GM18499 (cell line): ENCODE measurements at regions not wholly inside any gene's neighbourhood (a gene's known extent, or its start where the extent isn't known, plus 50 kb on each side); places are given as distances from the start of the nearest gene placed in this dataset.

Experiments used
- ATAC-seq: cut with Tn5 transposase; IDR thresholded peaks from one replicate; pipeline ENCODE4 v1.9.1; 2021; ENCODE audit warnings: moderate number of reproducible peaks; ENCODE audit not compliant: insufficient read depth, unreplicated experiment

- ATAC-seq, result no peak
Measured at GRCh38 chr4:24666316-24666715, 82.0 kb upstream of the DHX15 start.

- ATAC-seq, result no peak
Measured at GRCh38 chr4:24666816-24667477, 82.6 kb upstream of the DHX15 start.

DNA sequence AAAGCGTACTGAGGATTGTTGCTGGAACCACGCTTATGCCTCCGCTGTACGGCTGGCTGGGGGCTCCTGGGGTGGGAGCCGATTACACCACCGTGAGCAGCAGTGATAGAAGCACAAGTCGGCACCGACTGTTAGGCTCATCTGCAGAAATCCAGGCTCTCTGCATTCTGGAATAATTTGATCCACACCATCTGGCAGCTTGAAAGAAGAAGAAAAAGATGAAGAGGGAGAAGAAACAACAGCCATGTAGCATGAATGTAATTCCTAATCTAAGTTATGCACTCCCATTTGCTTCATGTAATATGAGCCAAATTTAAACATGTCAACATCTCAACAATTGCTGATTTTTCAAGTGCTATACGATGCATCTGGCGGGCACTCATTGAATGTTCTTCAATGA lies 84.6 kb upstream of the DHX15 start:
- no peak for ATAC-seq

- ATAC-seq, result no peak
Measured at GRCh38 chr4:24669751-24670150, 85.4 kb upstream of the DHX15 start.

GRCh38 chr4:24671849-24672248 lies 87.5 kb upstream of the DHX15 start:
- no peak for ATAC-seq

- no peak for ATAC-seq
Measured at GRCh38 chr4:24672880-24673279, 88.5 kb upstream of the DHX15 start.

DNA sequence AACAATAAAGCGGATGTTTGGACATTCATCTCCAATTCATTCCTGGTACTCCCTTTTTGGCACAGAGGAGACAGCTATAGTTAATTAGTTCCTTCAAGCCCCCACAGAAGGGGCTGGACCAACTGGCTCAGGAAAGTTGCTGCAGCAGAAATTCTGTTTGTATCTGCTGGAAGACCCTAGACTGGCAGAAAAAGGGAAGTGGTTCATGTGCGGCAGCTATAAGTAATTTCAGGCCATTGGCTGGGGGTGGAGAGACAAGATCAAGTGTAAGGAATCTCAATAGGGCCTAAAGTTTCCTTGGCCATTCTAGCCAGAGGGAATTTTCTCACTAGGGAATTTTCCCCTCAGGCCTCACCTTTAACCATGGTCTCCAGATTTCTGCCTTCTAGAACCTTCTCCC lies 89.9 kb upstream of the DHX15 start:
- ATAC-seq, result no peak

GRCh38 chr4:24675721-24676389 lies 91.5 kb upstream of the DHX15 start:
- no peak for ATAC-seq

DNA sequence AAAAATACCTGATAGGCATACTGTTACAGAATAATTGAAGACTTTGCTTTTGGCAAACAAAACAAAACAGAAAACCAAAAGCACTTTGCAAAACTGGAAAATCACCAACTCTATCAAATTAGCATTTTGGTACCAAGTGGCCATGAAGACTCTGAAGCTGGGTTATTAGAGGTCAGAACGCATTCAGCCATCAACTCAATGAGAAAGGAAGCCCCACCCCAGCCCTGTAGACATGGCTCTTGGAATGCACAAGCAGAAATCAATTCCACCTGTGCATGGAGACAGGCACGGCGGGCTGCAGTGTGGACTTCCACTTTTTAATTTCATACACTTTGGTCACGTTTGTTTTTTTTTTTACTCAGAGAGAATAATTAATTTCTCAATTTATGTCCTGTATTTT lies 93.6 kb upstream of the DHX15 start:
- ATAC-seq, result no peak

- ATAC-seq, result no peak
Measured at GRCh38 chr4:24680746-24681448, 96.5 kb upstream of the DHX15 start.

DNA sequence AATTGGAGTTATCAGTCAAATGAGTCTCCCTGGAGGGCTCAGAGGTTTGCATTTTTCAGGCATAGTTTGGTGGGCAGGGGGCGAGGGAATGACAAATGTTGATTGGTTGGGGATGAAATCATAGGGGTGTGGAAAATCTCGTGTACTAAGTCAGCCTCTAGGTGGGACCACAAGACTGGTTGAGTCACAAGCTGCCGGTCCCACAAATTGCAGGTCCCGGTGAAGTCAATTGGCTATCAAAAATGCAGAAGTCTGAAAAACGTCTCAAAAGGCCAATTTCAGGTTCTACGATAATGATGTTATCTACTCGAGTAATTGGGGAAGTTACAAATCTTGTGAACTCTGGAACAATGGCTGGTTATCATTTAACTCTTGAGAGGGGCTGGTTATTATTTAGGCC lies 98.8 kb upstream of the DHX15 start:
- no peak for ATAC-seq

- no peak for ATAC-seq
Measured at GRCh38 chr4:24686866-24687692, 102.7 kb upstream of the DHX15 start.

- ATAC-seq, result no peak
Measured at GRCh38 chr4:24688453-24688852, 104.1 kb upstream of the DHX15 start.

GRCh38 chr4:24689212-24689611 lies 104.9 kb upstream of the DHX15 start:
- no peak for ATAC-seq

- no peak for ATAC-seq
Measured at GRCh38 chr4:24690436-24690835, 104.9 kb upstream of the SOD3 start.

DNA sequence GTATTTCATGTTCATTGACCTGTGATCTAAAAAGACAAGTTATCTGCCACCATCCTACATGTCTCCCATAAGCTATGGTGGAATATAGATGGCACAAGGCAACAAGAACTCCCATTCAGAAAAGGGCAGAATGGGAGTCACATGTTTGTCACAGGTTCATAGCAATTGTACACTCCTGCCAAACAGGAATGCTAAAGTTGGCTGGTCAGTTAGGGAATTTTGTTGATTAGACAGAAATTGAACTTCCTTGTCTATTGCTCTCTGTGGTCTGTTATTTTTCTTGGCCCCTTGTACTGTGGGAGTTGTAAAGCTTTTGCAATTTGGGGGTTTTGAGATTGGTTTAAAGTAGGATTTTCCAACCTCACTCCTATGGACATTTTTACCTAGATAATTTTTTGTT lies 101.7 kb upstream of the SOD3 start:
- ATAC-seq, result no peak

- ATAC-seq, result no peak
Measured at GRCh38 chr4:24700118-24700517, 95.3 kb upstream of the SOD3 start.

DNA sequence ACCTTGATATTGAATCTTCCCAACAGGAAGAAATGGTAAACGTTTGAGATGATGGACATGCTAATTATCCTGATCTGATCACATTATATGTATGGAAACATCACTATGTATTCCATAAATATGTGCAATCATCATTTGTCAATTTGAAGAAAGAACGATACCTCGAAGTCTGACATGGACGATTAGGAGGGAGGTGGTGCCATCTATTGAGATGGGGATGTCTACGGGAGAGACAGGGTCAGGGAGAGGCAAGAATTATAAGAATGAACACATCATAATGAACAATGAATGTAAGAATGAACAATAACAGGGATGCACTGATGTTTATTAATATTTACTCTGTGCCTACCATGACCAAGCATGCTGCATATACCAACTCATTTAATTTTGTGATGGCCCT lies 93.7 kb upstream of the SOD3 start:
- ATAC-seq, result no peak

DNA sequence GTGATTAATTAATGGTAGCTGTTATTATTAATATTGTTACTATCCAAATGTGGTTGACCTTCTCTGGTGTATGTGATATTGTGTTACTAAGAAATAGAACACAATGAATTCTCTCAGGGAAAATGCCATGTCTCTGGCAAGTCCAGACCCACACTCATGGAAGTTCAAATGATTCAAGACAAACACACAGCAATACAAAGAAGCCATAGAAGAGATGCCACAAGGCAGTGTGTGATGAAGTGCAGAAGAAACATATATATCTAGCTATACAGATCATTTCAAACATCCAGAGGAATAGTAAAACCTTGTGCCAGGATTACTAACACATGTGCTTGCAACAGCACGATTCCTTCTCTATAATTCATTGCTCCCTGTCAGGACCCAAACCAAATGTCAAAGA lies 93.1 kb upstream of the SOD3 start:
- ATAC-seq, result no peak

GRCh38 chr4:24703298-24703697 lies 92.1 kb upstream of the SOD3 start:
- ATAC-seq, result no peak

- ATAC-seq, result no peak
Measured at GRCh38 chr4:24704149-24704548, 91.2 kb upstream of the SOD3 start.
